ENCODE measurements at regions not wholly inside any gene's neighbourhood (a gene's known extent, or its start where the extent isn't known, plus 50 kb on each side); places are given as distances from the start of the nearest gene placed in this dataset.

- DNase-seq, result no peak
Observed at GRCh38 chr12:98369581-98369980, 145.8 kb upstream of the TMPO start.

GRCh38 chr12:98370976-98371375, 144.4 kb upstream of the TMPO start:
- no peak for DNase-seq

- DNase-seq, result no peak
Observed at GRCh38 chr12:98371419-98371818, 144.0 kb upstream of the TMPO start.

GRCh38 chr12:98372340-98373024, 142.9 kb upstream of the TMPO start:
- DNase-seq, result no peak

GRCh38 chr12:98373025-98373554, 142.3 kb upstream of the TMPO start:
- no peak for DNase-seq

GRCh38 chr12:98374007-98374406, 141.4 kb upstream of the TMPO start:
- DNase-seq, result no peak

- DNase-seq, result no peak
Observed at GRCh38 chr12:98379106-98379505, 136.3 kb upstream of the TMPO start.

GRCh38 chr12:98385641-98386040, 129.7 kb upstream of the TMPO start:
- no peak for DNase-seq

- no peak for DNase-seq
Observed at GRCh38 chr12:98387444-98387843, 127.9 kb upstream of the TMPO start.

- no peak for DNase-seq
Observed at GRCh38 chr12:98388126-98388525, 127.3 kb upstream of the TMPO start.

GRCh38 chr12:98389593-98389992, 125.8 kb upstream of the TMPO start:
- DNase-seq, result no peak

GRCh38 chr12:98397323-98398105, 117.9 kb upstream of the TMPO start:
- peak; percentile 71 for DNase-seq

GRCh38 chr12:98399532-98399931, 115.9 kb upstream of the TMPO start:
- DNase-seq, result peak; percentile 47

- no peak for DNase-seq
Observed at GRCh38 chr12:98401427-98401826, 114.0 kb upstream of the TMPO start.

GRCh38 chr12:98402091-98402490, 113.3 kb upstream of the TMPO start:
- DNase-seq, result no peak

- no peak for DNase-seq
Observed at GRCh38 chr12:98402671-98403070, 112.7 kb upstream of the TMPO start.

- DNase-seq, result no peak
Observed at GRCh38 chr12:98403385-98403784, 112.0 kb upstream of the TMPO start.

GRCh38 chr12:98403936-98404335, 111.5 kb upstream of the TMPO start:
- DNase-seq, result no peak

- DNase-seq, result no peak
Observed at GRCh38 chr12:98405805-98406366, 109.5 kb upstream of the TMPO start.

GRCh38 chr12:98406378-98406777, 109.0 kb upstream of the TMPO start:
- DNase-seq, result no peak

GRCh38 chr12:98408681-98409080, 106.7 kb upstream of the TMPO start:
- no peak for DNase-seq

GRCh38 chr12:98409548-98409947, 105.8 kb upstream of the TMPO start:
- DNase-seq, result no peak

GRCh38 chr12:98410356-98410755, 105.0 kb upstream of the TMPO start:
- DNase-seq, result no peak

- no peak for DNase-seq
Observed at GRCh38 chr12:98416845-98417244, 98.5 kb upstream of the TMPO start.

Measured in activated CD4-positive, alpha-beta T cell treated with anti-CD3 and anti-CD28 coated beads for 1 hour (primary cell).